H1 (cell line): ENCODE measurements at regions not wholly inside any gene's neighbourhood (a gene's known extent, or its start where the extent isn't known, plus 50 kb on each side); places are given as distances from the start of the nearest gene placed in this dataset.
A peak's percentile ranks its signal among the peaks of the same experiment; 100 is the strongest.

Experiments
- CTCF ChIA-PET: fragments of 300-600 bp; sonication (Branson Sonifier 250); formaldehyde crosslinking; loops from one replicate; lab custom pipeline; 2021; ENCODE audit not compliant: partially characterized antibody; lab: Charles Lee
- POLR2A ChIA-PET: fragments of 300-600 bp; sonication (Branson Sonifier 250); formaldehyde crosslinking; loops from one replicate; lab custom pipeline; 2021; ENCODE audit warnings: inconsistent platforms; ENCODE audit not compliant: partially characterized antibody; lab: Charles Lee
- DNase-seq, 2 experiments: peaks; one replicate each; pipeline versions ENCODE4 v3.0.0 to v3.0.0-alpha.2; 2010 to 2022; ENCODE audit warnings: low spot score in 2 of 2, low read depth in 1 of 2, mixed read lengths in 1 of 2
- FAIRE-seq: peaks from 2 replicates; lab custom pipeline; 2011; peaks lifted over from hg19 to GRCh38; lab: Jason Lieb, UNC
- H2AFZ ChIP-seq: 2 replicates; pipeline ENCODE4 v1.8.1; 2012; ENCODE audit warnings: low read length, inconsistent platforms
- H2AK5ac ChIP-seq: 2 replicates; pipeline ENCODE4 v1.6.1; 2013; ENCODE audit warnings: low read depth, low read length
- H2BK120ac ChIP-seq: replicated peaks from 2 replicates; pipeline ENCODE3; 2013; ENCODE audit warnings: low read depth, low read length, inconsistent platforms
- H2BK12ac ChIP-seq: 2 replicates; pipeline ENCODE4 v1.6.1; 2013; ENCODE audit warnings: low read depth, low read length
- H2BK15ac ChIP-seq: 2 replicates; pipeline ENCODE4 v1.6.1; 2013; ENCODE audit warnings: low read length
- H2BK20ac ChIP-seq: 2 replicates; pipeline ENCODE4 v1.6.1; 2013; ENCODE audit warnings: low read length
- H2BK5ac ChIP-seq: 2 replicates; pipeline ENCODE4 v1.6.1; 2013; ENCODE audit warnings: low read depth, low read length
- H3K14ac ChIP-seq: 2 replicates; pipeline ENCODE4 v1.6.1; 2013; ENCODE audit warnings: inconsistent platforms; ENCODE audit not compliant: insufficient read length
- H3K18ac ChIP-seq: 2 replicates; pipeline ENCODE4 v1.6.1; 2013; ENCODE audit warnings: low read length; ENCODE audit errors: extremely low read depth
- H3K23ac ChIP-seq: 2 replicates; pipeline ENCODE4 v1.6.1; 2013; ENCODE audit warnings: inconsistent platforms; ENCODE audit not compliant: insufficient read length
- H3K23me2 ChIP-seq: 2 replicates; pipeline ENCODE4 v1.6.1; 2013; ENCODE audit warnings: low read depth, low read length
- H3K27ac ChIP-seq: 2 replicates; pipeline ENCODE4 v1.6.1; 2011; ENCODE audit warnings: low read depth, low read length, inconsistent platforms
- H3K27me3 ChIP-seq, 4 experiments: replicated peaks in 1 of 4; 1 replicate in 1 of 4; 2 replicates in 3 of 4; pipeline versions ENCODE4 v1.6.1 to v1.8.1; 2011 to 2013; ENCODE audit warnings: low read length in 3 of 4, mild to moderate bottlenecking in 3 of 4, inconsistent platforms in 2 of 4, mixed read lengths in 2 of 4, moderate library complexity in 1 of 4; ENCODE audit not compliant: control insufficient read depth in 3 of 4, insufficient read depth in 3 of 4; ENCODE audit errors: extremely low read depth in 1 of 4
- H3K36me3 ChIP-seq, 4 experiments: 2 replicates each; pipeline versions ENCODE4 v1.6.1 to v1.8.1; 2011 to 2013; ENCODE audit warnings: mild to moderate bottlenecking in 4 of 4, low read length in 3 of 4, moderate library complexity in 2 of 4, control low read depth in 1 of 4, inconsistent platforms in 1 of 4; ENCODE audit not compliant: insufficient read depth in 4 of 4, control insufficient read depth in 2 of 4
- H3K4ac ChIP-seq: replicated peaks from 2 replicates; pipeline ENCODE3; 2013; ENCODE audit warnings: low read length, low read depth, mixed read lengths, inconsistent platforms; ENCODE audit not compliant: insufficient read length
- H3K4me1 ChIP-seq, 4 experiments: replicated peaks in 1 of 4; 1 replicate in 1 of 4; 2 replicates in 3 of 4; pipeline versions ENCODE4 v1.6.1 to v1.8.1; 2011 to 2013; ENCODE audit warnings: low read length in 3 of 4, inconsistent platforms in 2 of 4, mixed read lengths in 1 of 4; ENCODE audit not compliant: insufficient read depth in 4 of 4, control insufficient read depth in 3 of 4
- H3K4me2 ChIP-seq, 2 experiments: 2 replicates each; pipeline versions ENCODE4 v1.6.1 to v1.8.1; 2011 to 2013; ENCODE audit warnings: low read depth in 2 of 2, low read length in 2 of 2, control low read depth in 1 of 2, inconsistent platforms in 1 of 2, mild to moderate bottlenecking in 1 of 2; ENCODE audit not compliant: insufficient read depth in 1 of 2
- H3K4me3 ChIP-seq, 4 experiments: fragments of 200-600, 300-600 bp in 1 of 4; sonication (generic), shearing (Covaris generic), sonication (Bioruptor Twin) in 1 of 4; 2 replicates each; pipeline versions ENCODE4 v1.5.1 to v1.8.1; 2011 to 2016; ENCODE audit warnings: low read length in 4 of 4, low read depth in 3 of 4, control low read depth in 2 of 4, inconsistent platforms in 2 of 4, mild to moderate bottlenecking in 2 of 4, mixed read lengths in 1 of 4, moderate library complexity in 1 of 4; ENCODE audit not compliant: insufficient read depth in 2 of 4; ENCODE audit errors: extremely low read depth in 1 of 4
- H3K56ac ChIP-seq: replicated peaks from 2 replicates; pipeline ENCODE3; 2013; ENCODE audit warnings: low read depth, mild to moderate bottlenecking, mixed read lengths, low read length, inconsistent platforms; ENCODE audit not compliant: insufficient read length
- H3K79me1 ChIP-seq: 2 replicates; pipeline ENCODE4 v1.6.1; 2013; ENCODE audit warnings: low read depth, low read length, control low read depth
- H3K79me2 ChIP-seq, 2 experiments: 2 replicates each; pipeline versions ENCODE4 v1.6.1 to v1.8.1; 2012 to 2013; ENCODE audit warnings: low read length in 2 of 2, mild to moderate bottlenecking in 2 of 2, inconsistent platforms in 1 of 2; ENCODE audit not compliant: insufficient read depth in 2 of 2, control insufficient read depth in 1 of 2
- H3K9ac ChIP-seq, 4 experiments: replicated peaks in 1 of 4; 1 replicate in 1 of 4; 2 replicates in 3 of 4; pipeline versions ENCODE4 v1.6.1 to v1.8.1; 2011 to 2013; ENCODE audit warnings: low read depth in 3 of 4, low read length in 3 of 4, control low read depth in 2 of 4, mild to moderate bottlenecking in 2 of 4, moderate library complexity in 2 of 4, inconsistent platforms in 1 of 4; ENCODE audit errors: extremely low read depth in 1 of 4
- H3K9me3 ChIP-seq, 2 experiments: 2 replicates each; pipeline versions ENCODE4 v1.6.1 to v1.8.1; 2012 to 2013; ENCODE audit warnings: mild to moderate bottlenecking in 2 of 2, moderate library complexity in 2 of 2, control low read depth in 1 of 2, inconsistent platforms in 1 of 2, low read depth in 1 of 2, low read length in 1 of 2, mixed read lengths in 1 of 2; ENCODE audit not compliant: insufficient read depth in 2 of 2
- H4K20me1 ChIP-seq, 2 experiments: replicated peaks in 1 of 2; 2 replicates each; pipeline versions ENCODE3 to v1.8.1; 2011 to 2013; ENCODE audit warnings: inconsistent platforms in 2 of 2, low read length in 2 of 2, mild to moderate bottlenecking in 1 of 2; ENCODE audit not compliant: insufficient read depth in 2 of 2, control insufficient read depth in 1 of 2
- H4K5ac ChIP-seq: 2 replicates; pipeline ENCODE4 v1.6.1; 2013; ENCODE audit warnings: low read length, low read depth, mixed read lengths, inconsistent platforms; ENCODE audit not compliant: insufficient read length
- H4K8ac ChIP-seq: 2 replicates; pipeline ENCODE4 v1.8.0; 2013; ENCODE audit warnings: mild to moderate bottlenecking, moderate library complexity, low read length, inconsistent platforms; ENCODE audit not compliant: insufficient read depth; ENCODE audit errors: extremely low read depth
- H4K91ac ChIP-seq: replicated peaks from 2 replicates; pipeline ENCODE3; 2013; ENCODE audit warnings: low read length, mixed read lengths, inconsistent platforms; ENCODE audit not compliant: insufficient read length
- ASH2L ChIP-seq: fragments of 200-600, 300-600 bp; sonication (generic); IDR thresholded peaks from one replicate; pipeline ENCODE4 v1.7.1; 2017; ENCODE audit warnings: low read length
- ATF3 ChIP-seq: IDR thresholded peaks from 2 replicates; pipeline ENCODE4 v1.6.1; 2011; ENCODE audit warnings: low read depth, mild to moderate bottlenecking, low read length; ENCODE audit not compliant: insufficient read depth
- BACH1 ChIP-seq: IDR thresholded peaks from 2 replicates; pipeline ENCODE4 v1.6.1; 2012; ENCODE audit warnings: low read length, improper control_type of control experiment
- MAFK ChIP-seq: IDR thresholded peaks from 2 replicates; pipeline ENCODE4 v1.6.1; 2012; ENCODE audit warnings: low read depth, mild to moderate bottlenecking, improper control_type of control experiment, low read length
- SIRT6 ChIP-seq: IDR thresholded peaks from one replicate; pipeline ENCODE4 v1.7.1; 2012; ENCODE audit warnings: low read length, inconsistent platforms
- TCF12 ChIP-seq: IDR thresholded peaks from 2 replicates; pipeline ENCODE4 v1.6.1; 2011; ENCODE audit warnings: low read depth, mild to moderate bottlenecking, low read length
- WGBS, 2 experiments: shearing (Covaris generic) in 1 of 2; methylation state at CpG; one replicate each; pipeline versions ENCODE4 v1.1.6 to v1.1.7; 2013 to 2015; ENCODE audit warnings: low lambda C conversion rate in 2 of 2, mixed read lengths in 2 of 2, inconsistent platforms in 1 of 2, low coverage in 1 of 2, missing lambda C conversion rate in 1 of 2; ENCODE audit not compliant: insufficient replicate concordance in 2 of 2, insufficient coverage in 1 of 2, insufficient read length in 1 of 2; ENCODE audit errors: extremely low coverage in 1 of 2, missing lambda C conversion rate in 1 of 2; 5-methylcytosine and 5-hydroxymethylcytosine counted together
- TF ChIP-seq, protein P1 (sequence below): IDR thresholded peaks from 2 replicates; pipeline ENCODE4 v1.6.1; 2012; ENCODE audit warnings: low read length, inconsistent platforms
- TF ChIP-seq, protein P2 (sequence below): IDR thresholded peaks from 2 replicates; pipeline ENCODE4 v1.6.1; 2012; ENCODE audit warnings: inconsistent platforms

GRCh38 chr2:7861910-7862702, 819.8 kb upstream of the ID2 start:
- ChIA-PET CTCF (interaction anchor here (0.6 to 1.3 kb wide), 4 partner anchors 8 to 372 kb away, joined by 3 to 4 read pairs (median 3); no protein-coding TSS in a partner anchor), POLR2A (interaction anchor here (1.4 to 2.3 kb wide), 3 partner anchors 10 to 27 kb away, joined by 5 to 10 read pairs (median 5); no protein-coding TSS in a partner anchor)
- no peak overlapping the region for H2BK15ac ChIP-seq
- 85% methylated on average over 8 of the region's 8 CpGs; no CpG with 5 or more reads in 1 of the 2 experiments for WGBS, 2 experiments
- no peaks in the 10 kb centered on the region for H4K20me1 ChIP-seq
- no peak overlapping the region for H2AK5ac ChIP-seq
- H3K79me2 ChIP-seq = no peaks in the 10 kb centered on the region
- H4K91ac ChIP-seq = no peak overlapping the region
- no peak overlapping the region for H3K9ac ChIP-seq
- H2BK120ac ChIP-seq = no peak overlapping the region
- TF ChIP-seq SIRT6 (no peak), MAFK (no peak), BACH1 (no peak), TCF12 (no peak), ATF3 (no peak), ASH2L (no peak)
- TF ChIP-seq, protein P1, sequence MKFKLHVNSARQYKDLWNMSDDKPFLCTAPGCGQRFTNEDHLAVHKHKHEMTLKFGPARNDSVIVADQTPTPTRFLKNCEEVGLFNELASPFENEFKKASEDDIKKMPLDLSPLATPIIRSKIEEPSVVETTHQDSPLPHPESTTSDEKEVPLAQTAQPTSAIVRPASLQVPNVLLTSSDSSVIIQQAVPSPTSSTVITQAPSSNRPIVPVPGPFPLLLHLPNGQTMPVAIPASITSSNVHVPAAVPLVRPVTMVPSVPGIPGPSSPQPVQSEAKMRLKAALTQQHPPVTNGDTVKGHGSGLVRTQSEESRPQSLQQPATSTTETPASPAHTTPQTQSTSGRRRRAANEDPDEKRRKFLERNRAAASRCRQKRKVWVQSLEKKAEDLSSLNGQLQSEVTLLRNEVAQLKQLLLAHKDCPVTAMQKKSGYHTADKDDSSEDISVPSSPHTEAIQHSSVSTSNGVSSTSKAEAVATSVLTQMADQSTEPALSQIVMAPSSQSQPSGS = no peak
- TF ChIP-seq, protein P2, sequence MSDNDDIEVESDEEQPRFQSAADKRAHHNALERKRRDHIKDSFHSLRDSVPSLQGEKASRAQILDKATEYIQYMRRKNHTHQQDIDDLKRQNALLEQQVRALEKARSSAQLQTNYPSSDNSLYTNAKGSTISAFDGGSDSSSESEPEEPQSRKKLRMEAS = no peak
- H3K36me3 ChIP-seq = peaks cover 0 to 14% (median 0%) of the 10 kb centered on the region in 4 experiments; a peak in 2 of 8 replicates
- FAIRE-seq (no peak), DNase-seq (peak in 1 of 2 experiments; percentile 10)
- H3K18ac ChIP-seq = no peak overlapping the region
- no peak overlapping the region for H3K4me3 ChIP-seq
- peaks cover 0 to 4% (median 0%) of the 10 kb centered on the region in 4 experiments; a peak in 1 of 7 replicates for H3K4me1 ChIP-seq
- H3K79me1 ChIP-seq = no peaks in the 10 kb centered on the region
- no peak overlapping the region for H3K27ac ChIP-seq
- 0 out of 2 replicates have a peak overlapping the region, but pooled peaks have one; percentile 18 for H2AFZ ChIP-seq
- H3K27me3 ChIP-seq = no peaks in the 10 kb centered on the region
- H3K23me2 ChIP-seq = no peaks in the 10 kb centered on the region
- H3K9me3 ChIP-seq = no peaks in the 10 kb centered on the region; a peak in 1 of 4 replicates
- H3K23ac ChIP-seq = no peak overlapping the region
- H3K56ac ChIP-seq = no peak overlapping the region
- H3K4me2 ChIP-seq = no peak overlapping the region
- no peak overlapping the region for H2BK12ac ChIP-seq
- no peak overlapping the region for H4K8ac ChIP-seq
- H3K4ac ChIP-seq = no peak overlapping the region
- no peak overlapping the region for H3K14ac ChIP-seq
- H2BK5ac ChIP-seq = no peak overlapping the region
- H2BK20ac ChIP-seq = no peak overlapping the region
- no peak overlapping the region for H4K5ac ChIP-seq
